HT-29 (cell line): ENCODE measurements at regions not wholly inside any gene's neighbourhood (a gene's known extent, or its start where the extent isn't known, plus 50 kb on each side); places are given as distances from the start of the nearest gene placed in this dataset.

Experiments
- DNase-seq: peaks from one replicate; pipeline ENCODE4 v3.0.0-alpha.2; 2015; ENCODE audit warnings: low spot score

GRCh38 chr1:10848109-10848684 is 51.8 kb upstream of the CASZ1 start:
- no peak for DNase-seq

- no peak for DNase-seq
Observed at GRCh38 chr1:10850026-10850425, 53.6 kb upstream of the CASZ1 start.

- no peak for DNase-seq
Observed at GRCh38 chr1:10851024-10852013, 54.9 kb upstream of the CASZ1 start.

GRCh38 chr1:10852018-10852417 is 55.6 kb upstream of the CASZ1 start:
- no peak for DNase-seq

- DNase-seq, result no peak
Observed at GRCh38 chr1:10852486-10852885, 56.0 kb upstream of the CASZ1 start.

- no peak for DNase-seq
Observed at GRCh38 chr1:10852998-10853520, 56.6 kb upstream of the CASZ1 start.

GRCh38 chr1:10853701-10854100 is 57.3 kb upstream of the CASZ1 start:
- no peak for DNase-seq

- DNase-seq, result no peak
Observed at GRCh38 chr1:10854856-10855459, 58.5 kb upstream of the CASZ1 start.

- no peak for DNase-seq
Observed at GRCh38 chr1:10856176-10856683, 59.8 kb upstream of the CASZ1 start.

- no peak for DNase-seq
Observed at GRCh38 chr1:10856863-10857598, 60.6 kb upstream of the CASZ1 start.

- DNase-seq, result no peak
Observed at GRCh38 chr1:10857687-10858086, 61.2 kb upstream of the CASZ1 start.

GRCh38 chr1:10860218-10860617 is 63.8 kb upstream of the CASZ1 start:
- no peak for DNase-seq

GRCh38 chr1:10860682-10861081 is 64.2 kb upstream of the CASZ1 start:
- no peak for DNase-seq

GRCh38 chr1:10861822-10862221 is 65.4 kb upstream of the CASZ1 start:
- DNase-seq, result no peak

- no peak for DNase-seq
Observed at GRCh38 chr1:10862743-10863335, 66.4 kb upstream of the CASZ1 start.

- no peak for DNase-seq
Observed at GRCh38 chr1:10863886-10864285, 67.4 kb upstream of the CASZ1 start.

- no peak for DNase-seq
Observed at GRCh38 chr1:10864776-10865175, 68.3 kb upstream of the CASZ1 start.

- DNase-seq, result no peak
Observed at GRCh38 chr1:10865518-10866320, 69.3 kb upstream of the CASZ1 start.

GRCh38 chr1:10866321-10867093 is 70.1 kb upstream of the CASZ1 start:
- DNase-seq, result no peak
